Activated CD4-positive, alpha-beta T cell treated with anti-CD3 and anti-CD28 coated beads for 48 hours (primary cell): ENCODE measurements at regions not wholly inside any gene's neighbourhood (a gene's known extent, or its start where the extent isn't known, plus 50 kb on each side); places are given as distances from the start of the nearest gene placed in this dataset.
"Not testable (repeated sequence)": the region's sequence is repeated elsewhere in the genome, so short reads cannot be mapped to it uniquely, and the experiment has no call there.

Source experiments
- DNase-seq: peaks from one replicate; pipeline ENCODE4 v3.0.0-alpha.2; 2020

GRCh38 chr7:3138997-3139396, 95.3 kb upstream of the CARD11 start:
- no peak for DNase-seq

- DNase-seq: no peak
Observed at GRCh38 chr7:3140834-3141233, 97.2 kb upstream of the CARD11 start.

GRCh38 chr7:3141326-3141725, 97.7 kb upstream of the CARD11 start:
- no peak for DNase-seq

GRCh38 chr7:3143869-3144775, 100.5 kb upstream of the CARD11 start:
- no peak for DNase-seq

GRCh38 chr7:3144776-3145125, 101.1 kb upstream of the CARD11 start:
- DNase-seq: not testable (repeated sequence)

DNA sequence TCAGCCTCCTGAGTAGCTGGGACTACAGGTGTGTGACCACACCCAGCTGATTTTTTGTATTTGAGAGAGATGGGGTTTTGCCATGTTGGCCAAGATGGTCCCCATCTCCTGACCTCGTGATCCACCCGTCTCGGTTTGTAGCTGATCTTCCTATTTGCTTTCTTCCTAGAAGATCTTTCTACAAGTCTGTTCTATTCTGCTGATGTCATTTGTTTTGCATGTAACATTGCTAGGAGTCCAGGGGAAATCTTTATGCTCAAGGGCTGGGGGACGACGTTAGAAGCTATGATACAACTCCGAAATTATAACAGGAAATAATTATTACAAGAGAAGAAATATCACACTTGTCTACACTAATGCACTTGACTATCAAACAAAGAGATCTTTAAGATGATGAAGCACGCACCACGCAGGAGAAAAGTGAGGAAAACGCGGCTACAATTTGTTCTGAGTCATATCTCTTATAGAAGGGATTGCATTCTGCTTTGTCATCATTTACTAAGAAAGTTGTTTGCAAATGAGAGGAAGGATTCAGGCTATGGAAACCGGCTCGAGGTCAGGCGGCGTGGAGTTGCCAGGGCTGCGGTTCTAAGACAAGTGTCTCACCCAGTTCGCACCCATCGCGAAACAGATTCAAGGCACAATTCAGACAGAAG, 103.0 kb upstream of the CARD11 start:
- peak; percentile 29 for DNase-seq

DNA sequence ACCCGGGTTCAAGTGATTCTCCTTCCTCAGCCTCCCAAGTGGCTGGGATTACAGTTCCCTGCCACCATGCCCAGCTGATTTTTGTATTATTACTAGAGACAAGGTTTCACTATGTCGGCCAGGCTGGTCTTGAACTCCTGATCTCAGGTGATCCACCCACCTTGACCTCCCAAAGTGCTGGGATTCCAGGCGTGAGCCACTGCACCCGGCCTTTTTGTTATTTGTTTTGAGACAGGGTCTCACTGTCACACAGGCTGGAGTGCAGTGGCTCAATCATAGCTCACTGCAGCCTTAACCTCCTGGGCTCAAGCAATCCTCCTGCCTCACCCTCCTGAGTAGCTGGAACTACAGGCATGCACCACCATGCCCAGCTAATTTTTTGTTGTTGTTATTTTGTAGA, 104.8 kb upstream of the CARD11 start:
- DNase-seq: not testable (repeated sequence)

DNA sequence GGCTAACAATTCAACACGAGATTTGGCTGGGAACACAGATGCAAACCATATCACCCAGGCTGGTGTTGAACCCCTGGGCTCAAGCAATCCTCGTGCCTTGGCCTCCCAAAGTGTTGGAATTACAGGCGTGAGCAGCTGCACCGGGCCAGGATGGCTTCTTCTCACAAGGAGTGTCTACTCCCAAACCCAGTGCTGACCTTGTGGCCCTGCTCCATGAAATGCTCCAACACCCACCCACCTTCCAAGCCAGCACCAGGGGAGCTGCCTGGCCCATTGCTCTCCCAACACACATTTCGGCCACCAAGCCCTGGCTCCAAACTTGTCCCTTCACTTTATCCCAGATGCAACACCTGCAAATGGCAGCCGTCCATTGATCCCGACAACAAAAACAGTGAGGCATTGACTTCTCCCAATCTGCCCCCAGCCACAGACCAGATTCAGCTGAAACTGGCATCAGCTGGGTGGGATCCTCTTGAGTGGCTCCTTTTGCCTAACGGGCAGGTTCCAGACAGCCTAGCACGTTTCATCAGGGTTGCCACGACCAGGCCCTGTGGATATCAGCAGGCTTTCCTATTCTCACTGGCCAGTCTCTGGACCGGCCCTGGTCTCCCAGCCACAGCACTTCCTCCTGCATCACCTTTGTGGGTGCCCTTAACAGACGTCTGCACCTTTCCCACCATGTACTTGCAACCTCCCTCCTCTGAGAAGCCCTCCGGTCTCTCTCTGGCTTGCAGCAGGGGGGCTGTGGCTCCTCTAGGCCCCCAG, 105.7 kb upstream of the CARD11 start:
- DNase-seq: no peak

DNA sequence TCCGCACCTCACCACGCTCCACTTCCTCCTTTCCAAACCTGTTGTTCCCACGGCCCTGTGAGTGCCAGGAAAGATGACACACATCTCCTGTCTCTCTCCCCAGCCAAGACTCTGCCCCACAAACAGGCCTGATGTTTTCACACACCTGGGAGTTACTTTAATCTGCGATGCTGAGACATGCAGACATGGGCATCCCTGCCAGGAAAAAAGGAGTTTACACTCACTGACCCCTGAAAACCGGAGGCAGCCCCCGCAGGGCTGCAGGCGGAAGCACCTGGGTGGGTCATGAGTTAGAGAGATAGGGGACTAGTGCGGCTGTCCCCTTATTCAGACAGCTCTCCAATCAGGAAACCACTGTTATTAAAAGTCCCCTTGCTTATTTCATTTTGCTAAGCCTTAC, 106.4 kb upstream of the CARD11 start:
- DNase-seq: no peak

DNA sequence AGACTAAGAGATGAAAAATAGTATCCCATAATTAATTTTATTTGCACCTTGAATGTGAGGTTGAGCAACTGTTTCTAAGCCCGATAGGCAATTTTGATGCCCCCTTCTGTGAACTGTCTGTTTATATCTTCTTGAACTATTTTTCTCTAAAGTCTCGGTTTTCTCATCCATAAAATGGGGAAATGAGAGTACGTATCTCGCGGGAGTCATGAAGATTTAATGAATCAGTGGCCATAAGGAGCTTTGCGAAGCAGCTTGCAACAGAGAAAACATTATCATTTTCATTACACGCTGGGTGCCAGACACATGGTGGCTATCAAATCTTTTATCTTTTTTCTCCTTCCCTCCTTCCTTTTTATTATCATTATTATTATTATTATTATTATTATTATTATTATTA, 108.1 kb upstream of the CARD11 start:
- DNase-seq: no peak

- DNase-seq: no peak
Observed at GRCh38 chr7:3152714-3153113, 109.0 kb upstream of the CARD11 start.

- DNase-seq: no peak
Observed at GRCh38 chr7:3153118-3153517, 109.5 kb upstream of the CARD11 start.

DNA sequence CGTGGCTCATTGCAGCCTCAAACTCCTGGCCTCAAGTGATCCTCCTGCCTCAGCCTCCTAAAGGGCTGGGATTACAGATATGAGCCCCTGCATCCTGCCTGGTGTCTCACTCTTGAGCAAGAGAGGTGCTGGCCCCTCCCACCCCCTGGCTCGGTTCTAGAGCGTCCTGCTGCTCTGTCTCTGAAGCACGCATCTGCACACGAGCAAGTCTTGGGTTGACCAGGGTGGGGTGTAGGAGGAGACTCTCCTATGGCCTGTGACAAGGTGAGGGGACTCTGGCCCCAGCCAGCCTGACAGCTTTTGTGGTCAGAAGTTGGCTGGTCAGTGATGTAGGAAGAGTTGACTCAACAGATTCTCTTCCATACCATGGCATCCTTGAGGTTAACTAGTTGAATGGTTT, 110.7 kb upstream of the CARD11 start:
- no peak for DNase-seq

DNA sequence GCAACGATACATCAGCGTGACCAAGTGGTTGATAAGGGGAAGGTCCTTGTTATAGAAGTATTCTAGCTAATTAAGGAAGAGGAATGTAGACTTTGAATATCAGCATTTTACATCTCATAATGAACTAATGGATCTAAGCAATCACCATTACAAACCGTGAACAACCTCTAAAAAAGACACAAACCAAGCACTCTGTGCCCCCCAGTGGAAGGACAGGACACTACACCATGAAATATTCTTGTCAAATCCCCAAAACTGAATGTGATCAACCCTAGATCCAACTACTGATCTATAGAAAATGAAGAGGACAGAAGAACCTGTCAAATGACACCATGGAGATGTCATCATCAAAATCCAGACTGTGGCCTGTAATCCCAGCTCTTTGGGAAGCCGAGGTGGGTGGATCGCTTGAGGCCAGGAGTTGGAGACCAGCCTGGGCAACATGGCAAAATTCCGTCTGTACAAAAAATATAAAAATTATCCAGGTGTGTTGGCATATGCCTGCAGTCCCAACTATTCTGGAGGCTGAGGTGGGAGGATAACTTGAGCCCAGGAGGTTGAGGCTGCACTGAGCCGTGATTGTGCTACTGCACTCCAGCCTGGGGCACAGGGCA, 111.3 kb upstream of the CARD11 start:
- DNase-seq: peak; percentile 76

- no peak for DNase-seq
Observed at GRCh38 chr7:3156508-3156907, 112.8 kb upstream of the CARD11 start.

DNA sequence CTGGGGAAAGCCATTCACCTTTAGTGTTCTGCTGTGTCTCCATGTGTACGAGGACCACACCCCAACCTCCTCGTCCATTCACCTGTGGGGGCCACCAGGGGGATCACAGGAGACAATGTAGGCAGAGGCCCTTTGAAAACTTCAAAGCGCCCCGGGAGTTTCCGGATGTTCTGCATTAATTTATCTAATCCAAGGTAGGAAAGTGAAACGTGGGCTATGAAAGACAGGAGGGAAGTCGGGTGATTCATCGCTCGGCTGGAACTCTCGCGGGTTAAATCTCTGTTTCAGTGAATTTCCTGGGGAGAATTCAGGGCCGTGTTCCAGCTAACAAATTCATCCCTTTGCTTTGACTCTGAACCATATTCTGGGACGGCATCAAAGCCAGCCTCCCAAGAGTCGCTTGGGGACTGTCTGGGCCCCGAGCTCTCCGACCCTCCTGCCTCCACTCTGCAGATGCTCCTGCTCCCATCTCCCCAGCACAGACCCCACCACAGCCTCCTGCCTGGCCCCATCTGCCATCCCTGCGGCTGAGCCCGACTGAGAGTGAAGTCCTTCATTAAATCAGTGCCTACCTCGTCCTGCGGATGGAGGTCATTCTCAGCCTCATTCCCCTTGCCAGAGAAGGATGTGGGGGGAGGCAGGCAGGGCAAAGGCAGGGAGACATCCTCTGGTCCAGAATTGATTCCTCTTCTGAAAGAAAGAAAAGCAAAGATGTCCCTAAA, 114.1 kb upstream of the CARD11 start:
- DNase-seq: no peak

DNA sequence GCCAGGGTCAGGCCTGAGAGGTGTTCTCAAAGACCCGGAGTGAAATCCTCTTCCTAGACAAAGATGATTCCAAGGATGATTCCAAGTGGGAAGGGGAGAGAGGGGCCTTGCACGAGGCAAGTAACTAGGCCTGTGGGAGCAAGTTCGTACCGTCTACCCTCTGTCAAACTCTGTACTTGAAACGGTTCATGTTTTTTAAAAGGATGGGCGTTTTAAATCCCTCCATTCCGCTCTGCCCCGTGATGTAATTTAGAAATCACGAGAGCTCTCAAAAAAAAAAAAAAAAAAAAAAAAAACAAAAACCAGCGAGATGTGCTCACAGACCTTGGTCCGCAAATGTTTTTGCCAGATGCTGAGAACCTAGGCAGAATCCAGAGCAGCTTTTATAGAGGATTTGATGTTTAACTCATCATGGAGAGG, 114.7 kb upstream of the CARD11 start:
- no peak for DNase-seq

DNA sequence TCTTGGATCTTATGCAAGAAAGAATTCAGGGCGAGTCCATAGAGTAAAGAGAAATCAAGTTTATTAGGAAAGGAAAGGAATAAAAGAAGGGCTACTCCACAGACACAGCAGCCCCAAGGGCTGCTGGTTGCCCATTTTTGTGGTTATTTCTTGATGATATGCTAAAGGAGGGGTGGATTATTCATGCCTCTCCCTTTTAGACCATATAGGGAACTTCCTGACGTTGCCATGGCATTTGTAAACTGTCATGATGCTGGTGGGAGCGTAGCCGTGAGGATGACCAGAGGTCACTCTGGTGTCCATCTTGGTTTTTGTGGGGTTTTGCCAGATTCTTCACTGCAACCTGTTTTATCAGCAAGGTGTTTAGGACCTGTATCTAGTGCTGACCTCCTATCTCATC, 115.4 kb upstream of the CARD11 start:
- no peak for DNase-seq

DNA sequence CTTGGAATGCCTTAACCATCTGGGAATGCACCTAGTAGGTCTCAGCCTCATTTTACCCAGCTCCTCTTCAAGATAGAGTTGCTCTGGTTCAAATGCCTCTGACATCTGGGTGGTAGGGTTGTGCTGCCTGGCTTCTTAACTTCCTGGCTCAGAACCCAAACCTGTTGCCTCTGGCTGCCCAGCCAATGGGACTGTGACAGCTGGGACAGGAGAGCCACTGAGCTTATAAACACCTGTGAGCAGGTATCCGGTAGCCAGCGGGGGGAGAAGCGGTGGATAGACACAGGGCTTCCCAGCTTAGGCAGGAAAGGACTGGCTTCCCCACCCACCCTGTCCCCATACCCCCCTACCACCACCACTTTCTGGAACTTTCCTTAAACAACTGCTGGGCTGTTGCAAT, 115.8 kb upstream of the CARD11 start:
- DNase-seq: no peak

DNA sequence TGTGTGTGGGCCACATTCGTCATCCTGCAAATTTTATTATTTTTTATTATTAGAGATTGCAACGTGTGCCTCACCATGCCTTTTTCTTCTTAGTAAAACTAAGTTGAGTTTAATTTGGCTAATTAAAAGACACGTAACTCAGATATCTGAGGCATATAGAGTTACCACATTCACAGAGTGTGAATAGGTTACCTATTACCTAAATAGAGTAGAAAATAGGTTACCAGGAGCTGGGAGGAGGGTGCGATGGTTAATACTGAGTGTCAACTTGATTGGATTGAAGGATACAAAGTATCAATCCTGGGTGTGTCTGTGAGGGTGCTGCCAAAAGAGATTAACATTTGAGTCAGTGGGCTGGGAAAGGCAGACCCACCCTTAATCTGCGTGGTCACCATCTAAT, 116.3 kb upstream of the CARD11 start:
- DNase-seq: not testable (repeated sequence)

GRCh38 chr7:3162289-3162688, 118.6 kb upstream of the CARD11 start:
- DNase-seq: peak; percentile 44

DNA sequence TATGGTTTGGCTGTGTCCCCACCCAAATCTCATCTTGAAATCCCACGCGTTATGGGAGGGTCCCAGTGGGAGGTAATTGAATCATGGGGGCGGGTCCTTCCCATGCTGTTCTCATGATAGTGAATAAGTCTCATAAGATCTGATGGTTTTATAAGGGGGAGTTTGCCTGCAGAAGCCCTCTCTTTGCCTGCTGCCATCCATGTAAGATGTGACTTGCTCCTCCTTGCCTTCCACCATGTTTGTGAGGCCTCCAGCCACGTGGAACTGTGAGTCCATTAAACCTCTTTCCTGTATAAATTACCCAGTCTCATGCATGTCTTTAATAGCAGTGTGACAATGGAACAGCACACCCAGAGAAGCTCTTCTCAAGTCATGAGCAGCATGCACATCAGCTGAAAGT, 119.1 kb upstream of the CARD11 start:
- not testable (repeated sequence) for DNase-seq

- DNase-seq: no peak
Observed at GRCh38 chr7:3164380-3164792, 120.7 kb upstream of the CARD11 start.
